DND-41 (cell line): ENCODE measurements at regions not wholly inside any gene's neighbourhood (a gene's known extent, or its start where the extent isn't known, plus 50 kb on each side); places are given as distances from the start of the nearest gene placed in this dataset.

Experiments
- ATAC-seq: fragments of 200-7000 bp; cut with Tn5 transposase; 3 replicates; pipeline ENCODE4 v1.9.1; 2021; ENCODE audit warnings: low read depth; ENCODE audit not compliant: insufficient read depth
- DNase-seq: peaks from one replicate; pipeline ENCODE4 v3.0.0-alpha.2; 2020
- H2AFZ ChIP-seq: 2 replicates; pipeline ENCODE4 v1.6.0; 2012; ENCODE audit warnings: low read depth, low read length
- H3K27ac ChIP-seq: 2 replicates; pipeline ENCODE4 v1.5.1; 2012; ENCODE audit warnings: low read length, inconsistent platforms
- H3K27me3 ChIP-seq: fragments of 200-600 bp; sonication (generic); 2 replicates; pipeline ENCODE4 v1.6.0; 2012; ENCODE audit warnings: low read length, mild to moderate bottlenecking, inconsistent platforms; ENCODE audit not compliant: insufficient read depth, poor library complexity
- H3K36me3 ChIP-seq: 2 replicates; pipeline ENCODE4 v1.5.1; 2012; ENCODE audit warnings: low read length, inconsistent platforms; ENCODE audit not compliant: insufficient read depth
- H3K4me1 ChIP-seq: 2 replicates; pipeline ENCODE4 v1.5.1; 2012; ENCODE audit warnings: mild to moderate bottlenecking, low read length; ENCODE audit not compliant: insufficient read depth
- H3K4me2 ChIP-seq: 2 replicates; pipeline ENCODE4 v1.6.0; 2012; ENCODE audit warnings: mild to moderate bottlenecking, moderate library complexity, low read length, inconsistent platforms; ENCODE audit not compliant: insufficient read depth
- H3K4me3 ChIP-seq, 2 experiments: fragments of 200-600 bp in 1 of 2; shearing (Covaris generic) in 1 of 2; 2 replicates each; pipeline ENCODE4 v1.5.1; 2012 to 2016; ENCODE audit warnings: inconsistent platforms in 2 of 2, low read length in 2 of 2, mild to moderate bottlenecking in 2 of 2, low read depth in 1 of 2, moderate library complexity in 1 of 2
- H3K79me2 ChIP-seq: 2 replicates; pipeline ENCODE4 v1.6.0; 2012; ENCODE audit warnings: low read length, inconsistent platforms; ENCODE audit not compliant: insufficient read depth
- H3K9ac ChIP-seq: 2 replicates; pipeline ENCODE4 v1.6.0; 2012; ENCODE audit warnings: low read depth, mild to moderate bottlenecking, inconsistent platforms, low read length, moderate library complexity
- H3K9me3 ChIP-seq: 2 replicates; pipeline ENCODE4 v1.5.1; 2012; ENCODE audit warnings: low read length, moderate library complexity, mild to moderate bottlenecking, inconsistent platforms; ENCODE audit not compliant: insufficient read depth, severe bottlenecking
- H4K20me1 ChIP-seq: 2 replicates; pipeline ENCODE4 v1.6.0; 2012; ENCODE audit warnings: low read length; ENCODE audit not compliant: insufficient read depth
- CTCF ChIP-seq: IDR thresholded peaks from 2 replicates; pipeline ENCODE4 v1.5.1; 2012; ENCODE audit warnings: borderline replicate concordance, low read length, moderate library complexity, mild to moderate bottlenecking; ENCODE audit not compliant: poor library complexity, severe bottlenecking; ENCODE audit errors: extremely low read depth
- EZH2 ChIP-seq: IDR thresholded peaks from 3 replicates; pipeline ENCODE4 v1.6.1; 2012; ENCODE audit warnings: borderline replicate concordance, low read depth, mild to moderate bottlenecking, moderate library complexity, low read length, inconsistent platforms; ENCODE audit not compliant: severe bottlenecking

- no peaks in the 10 kb centered on the region for H3K27me3 ChIP-seq
- H3K9ac ChIP-seq = no peak overlapping the region
- no peak overlapping the region for H2AFZ ChIP-seq
- no peaks in the 10 kb centered on the region for H3K9me3 ChIP-seq
- no peak overlapping the region for H3K4me2 ChIP-seq
- ATAC-seq = no peak
- H4K20me1 ChIP-seq = no peaks in the 10 kb centered on the region
- no peak for DNase-seq
- no peaks in the 10 kb centered on the region for H3K4me1 ChIP-seq
- no peak for TF ChIP-seq EZH2
- TF ChIP-seq CTCF = no peak
- no peak overlapping the region for H3K27ac ChIP-seq
- no peaks in the 10 kb centered on the region for H3K36me3 ChIP-seq
- no peaks in the 10 kb centered on the region for H3K79me2 ChIP-seq
- H3K4me3 ChIP-seq = no peak overlapping the region
Observed at GRCh38 chr13:79799059-79799867, 318.3 kb downstream of the NDFIP2 start.

GRCh38 chr13:79796136-79796535, 315.2 kb downstream of the NDFIP2 start:
- no peak for ATAC-seq
- no peak overlapping the region for H2AFZ ChIP-seq
- no peaks in the 10 kb centered on the region for H3K4me1 ChIP-seq
- H3K36me3 ChIP-seq = no peaks in the 10 kb centered on the region
- H3K79me2 ChIP-seq = no peaks in the 10 kb centered on the region
- no peak overlapping the region for H3K27ac ChIP-seq
- TF ChIP-seq CTCF = no peak
- no peak for TF ChIP-seq EZH2
- no peak overlapping the region for H3K9ac ChIP-seq
- no peak for DNase-seq
- no peak overlapping the region for H3K4me2 ChIP-seq
- no peak overlapping the region for H3K4me3 ChIP-seq
- H4K20me1 ChIP-seq = no peaks in the 10 kb centered on the region
- H3K27me3 ChIP-seq = no peaks in the 10 kb centered on the region
- H3K9me3 ChIP-seq = no peaks in the 10 kb centered on the region

- Histone ChIP-seq H3K4me2 (no peak overlapping the region), H3K9me3 (no peaks in the 10 kb centered on the region), H3K4me3 (no peak overlapping the region), H3K27me3 (no peaks in the 10 kb centered on the region), H3K27ac (no peak overlapping the region), H4K20me1 (no peaks in the 10 kb centered on the region), H3K9ac (no peak overlapping the region), H2AFZ (no peak overlapping the region), H3K79me2 (no peaks in the 10 kb centered on the region), H3K36me3 (no peaks in the 10 kb centered on the region), H3K4me1 (no peaks in the 10 kb centered on the region)
- ATAC-seq (no peak), DNase-seq (no peak)
- TF ChIP-seq EZH2 = no peak
- no peak for TF ChIP-seq CTCF
Observed at GRCh38 chr13:79794931-79795330, 314.0 kb downstream of the NDFIP2 start.
